ENCODE measurements at regions not wholly inside any gene's neighbourhood (a gene's known extent, or its start where the extent isn't known, plus 50 kb on each side); places are given as distances from the start of the nearest gene placed in this dataset.

DNA sequence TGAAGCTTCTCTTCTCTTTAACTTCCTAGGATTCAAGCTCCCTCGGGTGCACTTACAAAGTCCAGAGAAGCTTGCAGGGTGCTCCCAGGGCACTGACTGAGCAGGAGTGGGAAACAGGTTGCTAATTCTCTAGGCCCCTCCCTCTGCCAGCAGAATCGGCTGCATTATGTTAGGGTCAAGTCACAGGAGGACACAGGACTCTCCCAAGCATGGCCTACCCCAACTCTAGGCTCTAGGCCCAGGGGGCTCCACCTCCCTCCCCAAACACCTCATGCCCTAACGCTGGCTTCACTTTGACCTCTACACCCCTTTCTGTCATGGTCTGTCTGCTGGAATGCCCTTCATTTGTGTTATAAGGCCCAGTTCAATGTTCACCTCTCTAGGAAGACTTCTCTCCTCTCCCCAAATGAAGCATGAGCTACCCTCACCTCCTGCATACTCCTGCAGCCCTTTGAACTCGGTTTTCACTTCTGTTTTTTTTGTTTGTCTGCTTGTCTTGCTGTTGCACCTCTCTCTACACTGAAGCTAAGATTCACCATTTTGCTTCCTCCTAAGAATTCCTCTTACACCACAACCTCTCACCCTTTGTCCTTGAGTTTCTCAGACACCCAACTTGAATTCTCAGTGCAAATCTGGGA is 521.8 kb upstream of the ID2 start:
- TF ChIP-seq, protein P1, sequence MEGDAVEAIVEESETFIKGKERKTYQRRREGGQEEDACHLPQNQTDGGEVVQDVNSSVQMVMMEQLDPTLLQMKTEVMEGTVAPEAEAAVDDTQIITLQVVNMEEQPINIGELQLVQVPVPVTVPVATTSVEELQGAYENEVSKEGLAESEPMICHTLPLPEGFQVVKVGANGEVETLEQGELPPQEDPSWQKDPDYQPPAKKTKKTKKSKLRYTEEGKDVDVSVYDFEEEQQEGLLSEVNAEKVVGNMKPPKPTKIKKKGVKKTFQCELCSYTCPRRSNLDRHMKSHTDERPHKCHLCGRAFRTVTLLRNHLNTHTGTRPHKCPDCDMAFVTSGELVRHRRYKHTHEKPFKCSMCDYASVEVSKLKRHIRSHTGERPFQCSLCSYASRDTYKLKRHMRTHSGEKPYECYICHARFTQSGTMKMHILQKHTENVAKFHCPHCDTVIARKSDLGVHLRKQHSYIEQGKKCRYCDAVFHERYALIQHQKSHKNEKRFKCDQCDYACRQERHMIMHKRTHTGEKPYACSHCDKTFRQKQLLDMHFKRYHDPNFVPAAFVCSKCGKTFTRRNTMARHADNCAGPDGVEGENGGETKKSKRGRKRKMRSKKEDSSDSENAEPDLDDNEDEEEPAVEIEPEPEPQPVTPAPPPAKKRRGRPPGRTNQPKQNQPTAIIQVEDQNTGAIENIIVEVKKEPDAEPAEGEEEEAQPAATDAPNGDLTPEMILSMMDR (IDR thresholded peaks at IDR 0.05): no peak
- TF ChIP-seq POLR2A (IDR thresholded peaks at IDR 0.05) (no peak), POLR2AphosphoS5 (IDR thresholded peaks at IDR 0.05) (no peak)
